ENCODE measurements at regions not wholly inside any gene's neighbourhood (a gene's known extent, or its start where the extent isn't known, plus 50 kb on each side); places are given as distances from the start of the nearest gene placed in this dataset.

DNA sequence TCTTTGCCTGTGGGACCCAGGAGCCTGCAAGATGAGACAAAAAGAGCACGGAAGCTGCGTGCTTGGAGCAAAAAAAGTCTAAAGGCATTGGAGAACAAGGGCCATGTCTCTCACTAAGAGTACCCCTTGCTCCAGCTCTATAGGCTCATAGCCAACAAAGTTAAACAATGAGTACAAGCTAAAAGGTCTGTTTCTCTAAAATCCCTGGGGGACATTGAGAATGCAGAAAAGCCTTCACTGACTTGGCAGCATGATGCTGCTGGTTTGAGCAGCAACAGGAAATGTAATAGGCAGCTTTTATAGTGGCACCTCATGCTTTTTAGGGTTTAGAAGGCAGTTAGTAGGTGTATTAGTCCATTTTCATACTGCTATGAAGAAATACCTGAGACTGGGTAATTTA lies 287.5 kb downstream of the SMARCA2 start:
- TF ChIP-seq ZNF274 (IDR thresholded peaks at IDR 0.05; ENCODE audit: low read depth, low read length) = no peak
- TF ChIP-seq YY1 (IDR thresholded peaks at IDR 0.05; ENCODE audit: insufficient read depth, insufficient read length) = no peak

Measured in NT2/D1 (cell line).